ENCODE measurements at regions not wholly inside any gene's neighbourhood (a gene's known extent, or its start where the extent isn't known, plus 50 kb on each side); places are given as distances from the start of the nearest gene placed in this dataset.

GRCh38 chr3:159832024-159832423 lies 156.6 kb upstream of the IL12A start:
- DNase-seq: no peak

GRCh38 chr3:159835126-159835525 lies 153.5 kb upstream of the IL12A start:
- no peak for DNase-seq

- no peak for DNase-seq
Measured at GRCh38 chr3:159837725-159838124, 150.9 kb upstream of the IL12A start.

GRCh38 chr3:159838938-159839337 lies 149.7 kb upstream of the IL12A start:
- DNase-seq: no peak

- peak; percentile 96 for DNase-seq
Measured at GRCh38 chr3:159839561-159840379, 148.9 kb upstream of the IL12A start, which contains the start of gene SCHIP1. Gene SCHIP1, plus strand, starts transcription at chr3:159839861.

GRCh38 chr3:159840703-159841299 lies 147.8 kb upstream of the IL12A start:
- no peak for DNase-seq

- DNase-seq: no peak
Measured at GRCh38 chr3:159841766-159842165, 146.9 kb upstream of the IL12A start.

GRCh38 chr3:159843840-159844730 lies 144.6 kb upstream of the IL12A start:
- no peak for DNase-seq

- no peak for DNase-seq
Measured at GRCh38 chr3:159844801-159845261, 143.8 kb upstream of the IL12A start.

GRCh38 chr3:159845737-159846136 lies 142.9 kb upstream of the IL12A start:
- DNase-seq: no peak

- DNase-seq: no peak
Measured at GRCh38 chr3:159846255-159846654, 142.4 kb upstream of the IL12A start.

GRCh38 chr3:159848348-159849118 lies 140.1 kb upstream of the IL12A start:
- no peak for DNase-seq

GRCh38 chr3:159850481-159850880 lies 138.2 kb upstream of the IL12A start:
- no peak for DNase-seq

- no peak for DNase-seq
Measured at GRCh38 chr3:159852266-159852665, 136.4 kb upstream of the IL12A start.

- DNase-seq: peak; percentile 66
Measured at GRCh38 chr3:159852821-159853505, 135.7 kb upstream of the IL12A start.

GRCh38 chr3:159853506-159853864 lies 135.2 kb upstream of the IL12A start:
- DNase-seq: no peak

- DNase-seq: peak; percentile 50
Measured at GRCh38 chr3:159854500-159855124, 134.0 kb upstream of the IL12A start.

GRCh38 chr3:159855599-159856346 lies 132.9 kb upstream of the IL12A start:
- DNase-seq: no peak

GRCh38 chr3:159856590-159857104 lies 132.0 kb upstream of the IL12A start:
- DNase-seq: peak; percentile 88

- DNase-seq: no peak
Measured at GRCh38 chr3:159857840-159858239, 130.8 kb upstream of the IL12A start.
